ENCODE measurements at regions not wholly inside any gene's neighbourhood (a gene's known extent, or its start where the extent isn't known, plus 50 kb on each side); places are given as distances from the start of the nearest gene placed in this dataset.
A peak's percentile ranks its signal among the peaks of the same experiment; 100 is the strongest.

DNA sequence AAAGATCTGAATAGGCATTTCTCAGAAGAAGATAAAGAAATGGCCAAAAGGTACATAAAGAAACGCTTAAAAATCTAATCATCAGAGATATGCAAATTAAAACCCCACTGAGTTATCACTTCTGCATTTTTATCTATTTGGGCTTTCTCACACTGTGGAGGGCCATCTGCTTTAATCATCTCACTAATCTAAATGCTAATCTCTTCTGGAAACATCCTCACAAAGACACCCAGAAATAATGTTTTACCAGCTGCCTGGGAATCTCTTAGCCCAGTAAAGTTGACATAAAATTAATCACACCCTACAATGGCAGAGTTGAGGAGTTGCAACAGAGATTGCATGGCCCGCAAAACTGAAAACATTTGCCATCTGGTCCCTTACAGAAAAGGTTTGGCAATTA, 407.9 kb upstream of the CYLC2 start:
- DNase-seq, result no peak
- H3K36me3 ChIP-seq, result no peaks in the 10 kb centered on the region
- no peak overlapping the region for H3K4me3 ChIP-seq (ENCODE audit: low read depth, low read length)
- no peak overlapping the region for H3K27ac ChIP-seq
- no peaks in the 10 kb centered on the region for H3K27me3 ChIP-seq (ENCODE audit: insufficient read depth, low read depth, severe bottlenecking)
- H3K9me3 ChIP-seq (ENCODE audit: severe bottlenecking), result no peaks in the 10 kb centered on the region
- TF ChIP-seq, protein P1, sequence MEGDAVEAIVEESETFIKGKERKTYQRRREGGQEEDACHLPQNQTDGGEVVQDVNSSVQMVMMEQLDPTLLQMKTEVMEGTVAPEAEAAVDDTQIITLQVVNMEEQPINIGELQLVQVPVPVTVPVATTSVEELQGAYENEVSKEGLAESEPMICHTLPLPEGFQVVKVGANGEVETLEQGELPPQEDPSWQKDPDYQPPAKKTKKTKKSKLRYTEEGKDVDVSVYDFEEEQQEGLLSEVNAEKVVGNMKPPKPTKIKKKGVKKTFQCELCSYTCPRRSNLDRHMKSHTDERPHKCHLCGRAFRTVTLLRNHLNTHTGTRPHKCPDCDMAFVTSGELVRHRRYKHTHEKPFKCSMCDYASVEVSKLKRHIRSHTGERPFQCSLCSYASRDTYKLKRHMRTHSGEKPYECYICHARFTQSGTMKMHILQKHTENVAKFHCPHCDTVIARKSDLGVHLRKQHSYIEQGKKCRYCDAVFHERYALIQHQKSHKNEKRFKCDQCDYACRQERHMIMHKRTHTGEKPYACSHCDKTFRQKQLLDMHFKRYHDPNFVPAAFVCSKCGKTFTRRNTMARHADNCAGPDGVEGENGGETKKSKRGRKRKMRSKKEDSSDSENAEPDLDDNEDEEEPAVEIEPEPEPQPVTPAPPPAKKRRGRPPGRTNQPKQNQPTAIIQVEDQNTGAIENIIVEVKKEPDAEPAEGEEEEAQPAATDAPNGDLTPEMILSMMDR (IDR thresholded peaks at IDR 0.05; ENCODE audit: low read depth, low read length), result no peak

DNA sequence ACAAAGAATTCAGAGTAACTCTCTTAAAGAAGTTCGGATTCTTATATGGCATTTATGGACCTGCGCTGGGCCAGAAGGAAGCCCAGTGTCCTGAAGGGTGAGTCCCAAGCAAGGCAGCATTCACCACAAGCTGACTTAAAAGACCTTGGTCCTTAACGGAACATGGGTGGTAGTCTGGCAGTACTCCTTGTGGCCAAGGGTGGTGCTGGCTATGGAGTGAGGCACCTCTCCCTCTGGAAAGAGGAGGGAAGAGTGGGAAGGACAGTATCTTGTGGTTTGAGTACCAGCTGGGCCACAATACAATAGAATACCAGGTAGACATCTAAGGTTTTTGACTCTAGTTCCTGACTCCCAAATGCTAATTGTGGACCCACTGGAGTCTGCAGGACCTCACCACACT, 425.7 kb upstream of the CYLC2 start:
- Histone ChIP-seq H3K27me3 (ENCODE audit: insufficient read depth, low read depth, severe bottlenecking) (no peaks in the 10 kb centered on the region), H3K36me3 (no peaks in the 10 kb centered on the region), H3K27ac (no peak overlapping the region), H3K4me3 (ENCODE audit: low read depth, low read length) (no peak overlapping the region), H3K9me3 (ENCODE audit: severe bottlenecking) (no peaks in the 10 kb centered on the region)
- DNase-seq, result no peak
- TF ChIP-seq, protein P1 (IDR thresholded peaks at IDR 0.05; ENCODE audit: low read depth, low read length), result peak; percentile 9; the same call in 1 of the 2 replicates

DNA sequence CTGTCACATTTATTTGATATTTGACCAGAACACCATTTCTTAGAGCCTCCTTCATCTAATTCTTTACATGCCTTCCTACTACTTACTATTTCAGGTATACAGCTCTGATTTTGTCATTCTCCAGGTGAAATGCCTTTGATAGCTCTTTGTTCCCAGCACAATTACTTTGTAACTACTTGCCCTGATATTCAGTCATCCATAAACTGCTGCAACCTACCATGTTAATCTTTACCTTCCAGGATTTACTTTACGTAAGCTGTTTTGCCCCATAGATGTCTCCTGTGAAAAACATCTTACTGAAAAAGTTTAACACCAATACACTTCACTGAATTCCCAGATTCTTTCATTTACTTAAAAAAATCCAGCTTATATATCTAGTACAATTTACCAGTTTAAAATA, 443.8 kb upstream of the CYLC2 start:
- H3K36me3 ChIP-seq, result no peaks in the 10 kb centered on the region
- peaks cover 10% of the 10 kb centered on the region for H3K9me3 ChIP-seq (ENCODE audit: severe bottlenecking)
- TF ChIP-seq, protein P1 (IDR thresholded peaks at IDR 0.05; ENCODE audit: low read depth, low read length), result no peak
- H3K27ac ChIP-seq, result no peak overlapping the region
- H3K27me3 ChIP-seq (ENCODE audit: insufficient read depth, low read depth, severe bottlenecking), result no peaks in the 10 kb centered on the region
- DNase-seq, result no peak
- H3K4me3 ChIP-seq (ENCODE audit: low read depth, low read length), result no peak overlapping the region

DNA sequence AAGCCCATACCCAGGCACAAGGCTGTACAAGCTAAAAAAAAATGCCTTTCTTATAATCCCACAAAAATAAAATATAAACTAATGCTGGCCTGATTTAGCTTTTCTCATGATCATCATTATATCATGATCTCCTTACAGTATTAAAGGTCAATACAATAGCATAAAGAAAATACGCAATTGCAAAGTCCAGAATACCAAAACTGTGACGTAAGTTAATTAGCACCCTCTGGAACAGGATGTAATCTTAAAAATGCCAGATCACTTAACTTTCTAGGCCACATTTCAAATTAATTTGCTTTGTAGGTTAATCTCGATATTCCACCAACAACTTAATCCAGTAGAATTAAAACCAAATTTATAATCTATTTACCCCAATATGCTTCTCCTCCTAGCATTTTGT, 444.2 kb upstream of the CYLC2 start:
- no peak for DNase-seq
- no peak overlapping the region for H3K27ac ChIP-seq
- H3K27me3 ChIP-seq (ENCODE audit: insufficient read depth, low read depth, severe bottlenecking), result no peaks in the 10 kb centered on the region
- peaks cover 10% of the 10 kb centered on the region for H3K9me3 ChIP-seq (ENCODE audit: severe bottlenecking)
- TF ChIP-seq, protein P1 (IDR thresholded peaks at IDR 0.05; ENCODE audit: low read depth, low read length), result no peak
- H3K4me3 ChIP-seq (ENCODE audit: low read depth, low read length), result no peak overlapping the region
- H3K36me3 ChIP-seq, result no peaks in the 10 kb centered on the region

DNA sequence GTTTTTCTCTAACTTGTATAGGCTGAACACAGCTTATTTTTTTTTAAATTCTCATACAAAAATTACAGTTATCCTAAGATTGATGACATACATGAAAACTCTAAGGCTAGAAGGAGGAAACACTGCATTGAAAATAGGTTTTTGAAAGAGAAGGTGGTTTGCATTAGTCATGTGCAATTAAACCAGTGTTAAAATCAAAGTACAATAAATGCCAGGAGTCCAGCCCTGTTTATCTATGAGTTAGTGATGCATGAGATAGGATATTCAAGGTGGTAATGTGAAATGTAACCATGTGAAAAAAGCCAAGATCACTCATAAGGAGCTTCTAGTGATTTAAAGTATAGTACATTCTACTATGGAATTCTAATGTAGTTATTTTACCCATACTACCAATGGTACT, 444.9 kb upstream of the CYLC2 start:
- no peaks in the 10 kb centered on the region for H3K27me3 ChIP-seq (ENCODE audit: insufficient read depth, low read depth, severe bottlenecking)
- no peaks in the 10 kb centered on the region for H3K36me3 ChIP-seq
- peaks cover 10% of the 10 kb centered on the region for H3K9me3 ChIP-seq (ENCODE audit: severe bottlenecking)
- TF ChIP-seq, protein P1 (IDR thresholded peaks at IDR 0.05; ENCODE audit: low read depth, low read length), result no peak
- DNase-seq, result no peak
- no peak overlapping the region for H3K4me3 ChIP-seq (ENCODE audit: low read depth, low read length)
- H3K27ac ChIP-seq, result no peak overlapping the region

DNA sequence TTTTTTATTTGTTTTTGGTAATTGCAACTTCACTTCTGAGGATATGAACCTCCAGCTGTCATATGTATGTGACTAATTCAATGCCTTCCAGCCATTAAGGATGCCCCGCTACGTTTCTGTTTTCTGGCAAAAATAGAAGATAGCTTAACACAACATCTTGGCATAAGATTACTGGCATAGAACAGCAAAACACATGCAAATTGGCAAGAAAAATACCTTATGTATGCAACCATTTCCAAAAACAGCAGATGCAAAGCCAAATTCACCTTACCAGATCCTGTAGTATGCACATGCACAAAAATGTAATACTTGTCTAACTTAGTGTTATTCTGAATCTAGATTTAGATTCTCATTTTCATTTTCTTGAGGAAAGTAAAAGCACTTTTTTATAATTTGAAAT, 461.1 kb upstream of the CYLC2 start:
- Histone ChIP-seq H3K4me3 (ENCODE audit: low read depth, low read length) (no peak overlapping the region), H3K36me3 (no peaks in the 10 kb centered on the region), H3K27me3 (ENCODE audit: insufficient read depth, low read depth, severe bottlenecking) (no peaks in the 10 kb centered on the region), H3K9me3 (ENCODE audit: severe bottlenecking) (no peaks in the 10 kb centered on the region), H3K27ac (no peak overlapping the region)
- DNase-seq, result no peak
- TF ChIP-seq, protein P1 (IDR thresholded peaks at IDR 0.05; ENCODE audit: low read depth, low read length), result no peak

Data from WERI-Rb-1 (cell line).